Inflammatory macrophage treated with lipopolysaccharide for 4 hours (primary cell): ENCODE measurements at regions not wholly inside any gene's neighbourhood (a gene's known extent, or its start where the extent isn't known, plus 50 kb on each side); places are given as distances from the start of the nearest gene placed in this dataset.
"Not testable (repeated sequence)": the region's sequence is repeated elsewhere in the genome, so short reads cannot be mapped to it uniquely, and the experiment has no call there.

Experiments used
- DNase-seq: peaks from one replicate; pipeline ENCODE4 v3.0.0-alpha.2; 2020

- DNase-seq, result no peak
These were observed 585.6 kb downstream of the GALC start for GRCh38 chr14:87407344-87407743.

GRCh38 chr14:87405563-87405962 lies 587.4 kb downstream of the GALC start:
- DNase-seq, result no peak

GRCh38 chr14:87397499-87397898 lies 595.5 kb downstream of the GALC start:
- DNase-seq, result no peak

GRCh38 chr14:87391066-87391465 lies 601.9 kb downstream of the GALC start:
- DNase-seq, result no peak

GRCh38 chr14:87388946-87389345 lies 604.0 kb downstream of the GALC start:
- no peak for DNase-seq

GRCh38 chr14:87387806-87388205 lies 605.2 kb downstream of the GALC start:
- no peak for DNase-seq

GRCh38 chr14:87386524-87386923 lies 606.5 kb downstream of the GALC start:
- DNase-seq, result no peak

GRCh38 chr14:87380054-87380453 lies 612.9 kb downstream of the GALC start:
- no peak for DNase-seq

GRCh38 chr14:87368751-87369150 lies 624.2 kb downstream of the GALC start:
- DNase-seq, result no peak

GRCh38 chr14:87360246-87360645 lies 632.7 kb downstream of the GALC start:
- DNase-seq, result not testable (repeated sequence)

GRCh38 chr14:87351007-87351406 lies 642.0 kb downstream of the GALC start:
- DNase-seq, result no peak

- no peak for DNase-seq
These were observed 643.1 kb downstream of the GALC start for GRCh38 chr14:87349921-87350320.

GRCh38 chr14:87343652-87344051 lies 649.3 kb downstream of the GALC start:
- no peak for DNase-seq

GRCh38 chr14:87334997-87335685 lies 657.8 kb downstream of the GALC start:
- DNase-seq, result no peak

GRCh38 chr14:87331991-87332390 lies 661.0 kb downstream of the GALC start:
- no peak for DNase-seq

GRCh38 chr14:87325741-87326140 lies 667.2 kb downstream of the GALC start:
- no peak for DNase-seq

- no peak for DNase-seq
These were observed 669.8 kb downstream of the GALC start for GRCh38 chr14:87323191-87323590.

GRCh38 chr14:87321548-87321947 lies 671.4 kb downstream of the GALC start:
- no peak for DNase-seq

- no peak for DNase-seq
These were observed 680.1 kb downstream of the GALC start for GRCh38 chr14:87312894-87313205.

GRCh38 chr14:87312169-87312893 lies 680.7 kb downstream of the GALC start:
- DNase-seq, result no peak

GRCh38 chr14:87309557-87309956 lies 683.4 kb downstream of the GALC start:
- DNase-seq, result no peak

GRCh38 chr14:87306409-87307168 lies 686.4 kb downstream of the GALC start:
- DNase-seq, result no peak

- DNase-seq, result no peak
These were observed 687.6 kb downstream of the GALC start for GRCh38 chr14:87305345-87305744.

- no peak for DNase-seq
These were observed 688.6 kb downstream of the GALC start for GRCh38 chr14:87304404-87304803.
